Myocyte (in vitro differentiated cells): ENCODE measurements at regions not wholly inside any gene's neighbourhood (a gene's known extent, or its start where the extent isn't known, plus 50 kb on each side); places are given as distances from the start of the nearest gene placed in this dataset.
"Not testable (repeated sequence)": the region's sequence is repeated elsewhere in the genome, so short reads cannot be mapped to it uniquely, and the experiment has no call there.

ENCODE experiments used
- DNase-seq: peaks from one replicate; pipeline ENCODE4 v3.0.0-alpha.2; 2012; ENCODE audit warnings: low read depth

GRCh38 chr21:18715606-18716005, 312.0 kb upstream of the TMPRSS15 start:
- DNase-seq: no peak

GRCh38 chr21:18716578-18717138, 313.1 kb upstream of the TMPRSS15 start:
- no peak for DNase-seq

GRCh38 chr21:18722193-18722592, 318.6 kb upstream of the TMPRSS15 start:
- no peak for DNase-seq

GRCh38 chr21:18723171-18723570, 319.6 kb upstream of the TMPRSS15 start:
- DNase-seq: no peak

- DNase-seq: no peak
Measured at GRCh38 chr21:18725653-18726052, 322.1 kb upstream of the TMPRSS15 start.

- no peak for DNase-seq
Measured at GRCh38 chr21:18741954-18742353, 338.4 kb upstream of the TMPRSS15 start.

GRCh38 chr21:18743531-18743930, 339.9 kb upstream of the TMPRSS15 start:
- DNase-seq: no peak

GRCh38 chr21:18744840-18745239, 341.3 kb upstream of the TMPRSS15 start:
- DNase-seq: no peak

- DNase-seq: not testable (repeated sequence)
Measured at GRCh38 chr21:18752894-18753293, 349.3 kb upstream of the TMPRSS15 start.

GRCh38 chr21:18756272-18756671, 352.7 kb upstream of the TMPRSS15 start:
- DNase-seq: not testable (repeated sequence)

GRCh38 chr21:18759267-18759666, 355.7 kb upstream of the TMPRSS15 start:
- no peak for DNase-seq

GRCh38 chr21:18759751-18760161, 356.2 kb upstream of the TMPRSS15 start:
- DNase-seq: no peak

GRCh38 chr21:18760247-18760646, 356.7 kb upstream of the TMPRSS15 start:
- DNase-seq: no peak

GRCh38 chr21:18764720-18765119, 361.1 kb upstream of the TMPRSS15 start:
- no peak for DNase-seq

- DNase-seq: no peak
Measured at GRCh38 chr21:18769599-18769998, 366.0 kb upstream of the TMPRSS15 start.

- no peak for DNase-seq
Measured at GRCh38 chr21:18771845-18772380, 368.3 kb upstream of the TMPRSS15 start.

GRCh38 chr21:18772404-18772803, 368.8 kb upstream of the TMPRSS15 start:
- DNase-seq: no peak

- no peak for DNase-seq
Measured at GRCh38 chr21:18772897-18773296, 369.3 kb upstream of the TMPRSS15 start.

- DNase-seq: no peak
Measured at GRCh38 chr21:18776936-18777335, 373.4 kb upstream of the TMPRSS15 start.

- DNase-seq: no peak
Measured at GRCh38 chr21:18782721-18783120, 379.1 kb upstream of the TMPRSS15 start.

- DNase-seq: no peak
Measured at GRCh38 chr21:18801468-18801867, 397.9 kb upstream of the TMPRSS15 start.

- DNase-seq: no peak
Measured at GRCh38 chr21:18803624-18804023, 400.0 kb upstream of the TMPRSS15 start.

GRCh38 chr21:18810136-18810535, 406.6 kb upstream of the TMPRSS15 start:
- DNase-seq: no peak

- DNase-seq: no peak
Measured at GRCh38 chr21:18812308-18812707, 408.7 kb upstream of the TMPRSS15 start.
